ENCODE measurements at regions not wholly inside any gene's neighbourhood (a gene's known extent, or its start where the extent isn't known, plus 50 kb on each side); places are given as distances from the start of the nearest gene placed in this dataset.

- no peak for TF ChIP-seq CTCF (conservative IDR thresholded peaks at IDR 0.05)
- TF ChIP-seq ZFX (IDR thresholded peaks at IDR 0.05) = no peak
Observed at GRCh38 chr4:153143527-153144348, 60.5 kb upstream of the TRIM2 start.
